GM21825 (cell line): ENCODE measurements at regions not wholly inside any gene's neighbourhood (a gene's known extent, or its start where the extent isn't known, plus 50 kb on each side); places are given as distances from the start of the nearest gene placed in this dataset.
"Not testable (repeated sequence)": the region's sequence is repeated elsewhere in the genome, so short reads cannot be mapped to it uniquely, and the experiment has no call there.

Experiments
- ATAC-seq: cut with Tn5 transposase; IDR thresholded peaks from one replicate; pipeline ENCODE4 v1.9.1; 2021; ENCODE audit warnings: mild to moderate bottlenecking, moderate library complexity; ENCODE audit not compliant: unreplicated experiment

DNA sequence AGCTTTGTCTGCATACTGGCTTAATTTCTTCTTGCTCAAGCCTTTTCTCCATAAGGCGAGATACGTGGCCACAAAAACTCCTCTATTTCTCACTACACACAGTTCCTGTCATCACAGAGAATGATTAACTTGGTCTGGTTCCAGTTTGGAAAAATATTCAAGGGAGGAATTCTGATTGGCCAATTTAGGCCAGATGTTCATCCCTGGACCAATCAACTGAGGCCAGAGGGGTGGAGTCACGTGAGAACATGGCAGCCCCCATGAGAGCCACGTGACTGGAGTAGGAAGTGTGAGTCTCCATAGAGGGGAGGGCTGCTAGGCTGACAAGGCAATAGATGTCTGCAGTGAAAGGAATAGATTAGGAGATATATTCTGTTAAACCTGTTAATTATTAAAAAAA lies 200.0 kb downstream of the OTOP1 start:
- ATAC-seq: not testable (repeated sequence)

DNA sequence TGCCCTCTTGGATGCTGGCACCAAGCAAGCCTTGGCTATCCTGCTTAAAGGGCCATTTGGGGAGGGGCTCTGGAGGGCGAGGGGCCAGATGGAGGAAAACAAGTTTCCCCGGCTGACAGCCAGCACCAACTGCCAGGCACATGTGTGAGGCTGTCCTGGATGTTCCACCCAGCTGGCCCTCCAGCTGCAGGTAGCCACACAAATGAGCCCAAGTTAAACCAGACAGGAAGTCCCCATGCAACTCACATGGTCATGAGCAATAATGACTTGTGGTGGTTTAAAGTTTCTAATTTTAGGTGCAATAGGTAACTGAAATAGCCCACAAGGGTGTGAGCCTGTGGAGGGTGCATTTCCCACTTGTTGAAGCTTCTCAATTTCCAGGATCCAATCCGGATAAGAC lies 198.0 kb downstream of the OTOP1 start:
- not testable (repeated sequence) for ATAC-seq

DNA sequence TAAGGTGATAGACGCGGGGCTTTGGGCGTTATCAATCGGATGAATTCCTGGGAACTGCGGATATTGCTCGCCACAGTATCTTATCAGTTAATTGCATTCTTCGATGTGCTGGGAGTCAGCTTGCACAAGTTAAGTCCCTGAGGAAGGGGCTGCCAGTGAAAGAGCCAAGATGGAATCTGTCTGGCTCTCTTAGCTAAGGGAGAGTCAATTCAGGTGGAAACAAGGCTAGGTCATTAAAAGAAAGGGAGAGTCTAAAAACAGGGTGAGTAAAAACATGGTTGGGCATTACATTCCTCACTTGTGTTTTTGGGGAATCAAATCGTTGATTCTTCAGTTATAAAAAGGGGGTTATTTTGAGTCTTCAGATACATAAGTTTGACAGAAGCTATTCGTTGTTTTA lies 196.2 kb downstream of the OTOP1 start:
- ATAC-seq: not testable (repeated sequence)

DNA sequence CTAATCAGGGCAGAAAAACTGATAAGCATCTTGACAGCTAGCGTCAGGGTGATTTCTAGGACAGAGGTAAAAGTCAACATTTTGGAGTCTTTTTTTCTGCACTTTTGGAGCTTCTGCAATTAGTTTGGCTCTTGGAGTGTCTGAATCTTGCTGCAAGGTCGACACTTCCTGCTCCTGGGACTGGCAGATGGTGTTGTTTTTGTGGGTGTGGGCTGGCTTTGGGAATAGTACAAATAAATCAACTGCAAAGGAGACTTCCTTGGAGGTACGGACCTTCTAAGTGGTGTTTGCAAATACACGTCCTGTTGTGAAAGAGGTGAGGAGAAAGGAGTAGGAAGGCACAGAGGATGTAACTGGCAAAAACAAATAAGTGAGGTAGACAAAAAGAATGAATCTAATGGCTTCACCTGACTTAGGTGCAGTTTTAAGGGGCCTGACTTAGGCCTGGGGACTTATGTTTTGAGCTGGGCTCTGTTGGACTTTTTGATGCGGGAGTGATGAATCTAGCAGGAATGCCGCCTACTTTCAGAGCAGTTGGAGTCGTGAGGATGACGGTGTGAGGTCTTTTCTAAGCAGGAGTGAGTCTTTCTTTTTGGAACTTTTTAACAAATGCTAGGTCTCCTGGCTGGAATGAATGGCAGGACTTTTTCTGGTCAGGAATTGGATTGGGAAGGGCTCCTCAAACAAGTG lies 195.1 kb downstream of the OTOP1 start:
- ATAC-seq: not testable (repeated sequence)

GRCh38 chr4:4032364-4032763 lies 194.4 kb downstream of the OTOP1 start:
- ATAC-seq: not testable (repeated sequence)

DNA sequence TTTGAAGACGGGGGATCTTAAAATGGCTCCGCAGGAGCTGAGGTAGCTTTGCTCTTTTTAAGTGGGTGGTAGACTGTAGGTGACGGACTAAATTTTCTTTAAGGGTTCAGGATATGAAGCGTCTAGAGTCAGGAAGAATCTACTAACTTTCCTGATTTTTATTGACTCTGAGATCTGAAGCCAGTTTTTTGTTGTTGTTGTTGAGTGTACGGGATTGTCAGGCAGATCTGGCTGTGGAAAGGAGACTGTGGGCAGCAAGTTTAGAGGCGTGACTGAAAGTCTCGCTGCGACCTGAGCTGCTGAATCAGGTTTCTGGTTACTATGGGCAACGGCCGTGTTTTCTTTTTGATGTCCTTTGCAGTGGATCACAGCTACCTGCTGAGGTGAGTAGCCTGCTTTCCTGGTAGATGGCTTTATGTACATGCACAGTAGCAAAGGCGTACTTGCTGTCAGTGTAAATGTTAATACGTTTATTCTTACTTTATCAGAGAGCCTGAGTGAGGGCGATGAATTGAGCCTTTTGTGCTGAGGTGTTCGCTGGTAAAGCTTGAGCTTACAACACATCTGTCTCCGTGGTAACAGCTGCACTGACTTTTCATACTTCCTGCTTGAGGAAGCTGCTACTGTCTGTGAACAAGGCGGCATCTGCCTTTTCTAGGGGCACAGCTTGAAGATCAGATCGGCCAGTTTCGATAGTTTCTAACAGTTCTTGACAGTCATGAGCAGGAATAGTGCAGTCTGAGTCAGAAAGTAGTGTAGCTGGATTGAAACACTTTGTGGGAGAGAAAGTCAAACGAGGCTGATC lies 193.7 kb downstream of the OTOP1 start:
- not testable (repeated sequence) for ATAC-seq

- ATAC-seq: not testable (repeated sequence)
Observed at GRCh38 chr4:4037399-4038138, 189.2 kb downstream of the OTOP1 start.

GRCh38 chr4:4045823-4046222 lies 180.9 kb downstream of the OTOP1 start:
- not testable (repeated sequence) for ATAC-seq

DNA sequence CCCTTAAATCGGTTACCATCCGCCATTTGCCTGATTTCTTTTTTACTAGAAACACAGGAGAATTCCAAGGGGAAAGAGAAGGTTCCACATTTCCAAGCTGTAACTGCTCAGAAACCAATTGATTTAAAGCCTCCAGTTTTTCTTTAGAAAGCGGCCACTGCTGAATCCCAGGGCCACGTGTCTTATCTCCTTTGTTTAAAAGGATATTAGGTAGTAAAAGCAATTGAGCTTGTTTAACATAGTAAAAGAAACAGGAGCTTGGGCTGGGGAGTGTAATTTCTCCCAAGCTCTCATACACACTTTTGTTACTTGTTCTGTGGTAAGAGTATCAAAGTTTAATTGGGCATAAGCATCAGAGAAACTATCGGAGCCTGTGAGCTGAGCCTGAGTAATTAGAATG lies 180.0 kb downstream of the OTOP1 start:
- ATAC-seq: not testable (repeated sequence)

DNA sequence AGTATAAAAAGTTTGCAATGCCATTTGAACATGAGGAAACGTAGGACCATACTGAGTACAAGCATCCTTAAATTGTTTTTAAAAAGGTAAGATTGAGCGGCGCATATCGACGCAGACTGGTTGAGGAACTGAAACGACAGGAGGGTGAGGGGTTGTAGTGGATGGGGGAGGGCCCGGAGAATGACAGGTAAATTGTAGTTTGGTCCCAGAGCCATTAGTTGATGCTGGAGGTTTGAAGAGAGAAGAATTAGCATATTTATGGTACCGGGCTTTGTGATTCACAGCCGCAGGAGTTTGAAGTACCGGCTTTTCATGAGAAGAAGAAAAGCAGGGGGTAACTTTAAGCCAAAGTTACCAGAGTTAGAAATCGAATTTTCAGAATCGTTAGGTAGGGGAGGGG lies 179.5 kb downstream of the OTOP1 start:
- ATAC-seq: not testable (repeated sequence)

DNA sequence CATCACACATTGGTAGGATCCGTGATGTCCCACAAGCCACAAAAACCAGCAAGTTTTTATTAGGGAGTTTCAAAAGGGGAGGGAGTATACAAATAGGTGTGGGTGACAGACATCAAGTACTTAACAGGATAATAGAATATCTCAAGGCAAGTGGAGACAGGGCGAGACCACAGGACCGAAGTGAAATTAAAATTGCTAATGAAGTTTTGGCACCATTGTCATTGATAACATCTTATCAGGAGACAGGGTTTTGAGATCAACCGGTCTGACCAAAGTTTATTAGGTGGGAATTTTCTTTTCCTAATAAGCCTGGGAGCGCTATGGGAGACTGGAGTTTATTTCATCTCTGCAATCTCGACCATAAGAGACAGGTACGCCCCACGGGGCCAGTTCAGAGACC lies 178.5 kb downstream of the OTOP1 start:
- ATAC-seq: not testable (repeated sequence)

- ATAC-seq: not testable (repeated sequence)
Observed at GRCh38 chr4:4050781-4051180, 175.9 kb downstream of the OTOP1 start.

GRCh38 chr4:4052933-4053332 lies 173.8 kb downstream of the OTOP1 start:
- ATAC-seq: not testable (repeated sequence)

GRCh38 chr4:4057226-4057625 lies 169.5 kb downstream of the OTOP1 start:
- ATAC-seq: not testable (repeated sequence)

DNA sequence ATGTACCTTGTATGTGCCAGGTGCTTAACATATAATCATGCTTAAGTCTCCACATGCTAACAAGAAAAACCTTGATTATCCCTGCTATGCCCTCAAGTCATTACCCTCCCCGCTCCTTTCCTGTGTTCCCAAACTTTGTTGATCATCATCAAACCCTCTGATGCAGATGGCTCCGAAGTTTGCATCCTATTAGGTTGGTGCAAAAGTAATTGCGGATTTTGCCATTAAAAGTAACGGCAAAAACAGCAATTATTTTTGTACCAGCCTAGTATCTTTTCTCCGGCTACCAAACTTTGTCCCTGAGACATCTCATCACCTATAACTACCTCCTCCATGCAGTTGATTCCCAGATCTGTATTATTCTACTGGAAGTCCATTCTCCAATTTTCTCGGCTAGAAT lies 142.6 kb downstream of the OTOP1 start:
- not testable (repeated sequence) for ATAC-seq

GRCh38 chr4:4089716-4090419 lies 136.9 kb downstream of the OTOP1 start:
- not testable (repeated sequence) for ATAC-seq

GRCh38 chr4:4090720-4091119 lies 136.0 kb downstream of the OTOP1 start:
- ATAC-seq: not testable (repeated sequence)

- ATAC-seq: not testable (repeated sequence)
Observed at GRCh38 chr4:4092159-4092558, 134.6 kb downstream of the OTOP1 start.

DNA sequence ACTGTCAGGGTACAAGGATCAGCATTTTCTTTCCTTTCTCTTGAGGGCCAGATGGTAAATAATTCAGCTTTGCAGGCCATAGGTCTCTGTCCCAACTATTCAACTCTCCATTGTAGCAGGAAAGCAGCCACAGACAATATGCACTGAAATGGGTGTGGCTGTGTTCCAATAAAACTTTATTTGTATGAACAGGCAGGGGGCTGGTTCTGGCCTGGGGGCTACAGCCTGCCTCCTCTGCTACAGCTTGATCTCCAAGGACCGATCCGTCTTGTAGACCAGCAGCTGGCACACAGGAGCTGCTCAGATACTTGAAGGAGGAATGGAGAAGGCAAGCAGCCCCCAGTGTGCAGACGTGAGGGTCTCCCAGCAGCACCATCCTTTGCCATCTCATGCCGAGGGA lies 127.1 kb downstream of the OTOP1 start:
- not testable (repeated sequence) for ATAC-seq

DNA sequence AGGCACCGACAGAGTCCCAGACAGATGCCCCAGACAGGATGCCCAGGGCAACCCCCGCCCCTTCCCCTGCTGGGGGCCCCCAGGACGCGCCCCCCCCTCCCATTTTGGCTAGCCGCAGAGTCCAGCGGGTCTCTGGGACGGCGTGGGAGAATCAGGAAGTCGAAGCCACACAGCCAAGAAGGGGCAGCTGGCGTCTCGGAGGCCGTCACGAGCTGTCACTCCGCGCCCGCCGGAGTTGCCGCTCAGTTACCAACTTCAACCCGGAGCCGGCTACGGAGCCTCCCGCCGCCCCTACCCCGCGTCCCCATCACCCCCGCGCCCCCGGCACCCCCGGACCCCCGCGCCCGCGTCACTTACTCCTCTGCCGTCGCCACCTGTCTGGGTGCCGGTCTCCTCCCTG lies 119.8 kb downstream of the OTOP1 start:
- ATAC-seq: not testable (repeated sequence)
